Fibroblast of lung (primary cell): ENCODE measurements at regions not wholly inside any gene's neighbourhood (a gene's known extent, or its start where the extent isn't known, plus 50 kb on each side); places are given as distances from the start of the nearest gene placed in this dataset.

ENCODE experiments used
- DNase-seq, 2 donors: peaks; one replicate each; pipeline versions ENCODE4 v3.0.0 to v3.0.0-alpha.2; 2010; ENCODE audit warnings: low read depth in 2 of 2
- H2AFZ ChIP-seq: 2 replicates; pipeline ENCODE4 v1.5.1; 2012; ENCODE audit warnings: low read length, control low read depth, inconsistent platforms
- H3K27ac ChIP-seq: 2 replicates; pipeline ENCODE4 v1.5.1; 2011; ENCODE audit warnings: low read length, control low read depth; ENCODE audit not compliant: insufficient read depth
- H3K27me3 ChIP-seq: 2 replicates; pipeline ENCODE4 v1.5.1; 2011; ENCODE audit warnings: mild to moderate bottlenecking, low read length; ENCODE audit not compliant: control insufficient read depth, insufficient read depth
- H3K36me3 ChIP-seq: 2 replicates; pipeline ENCODE4 v1.5.1; 2011; ENCODE audit warnings: low read length; ENCODE audit not compliant: control insufficient read depth, insufficient read depth
- H3K4me1 ChIP-seq: 2 replicates; pipeline ENCODE4 v1.5.1; 2011; ENCODE audit warnings: low read length; ENCODE audit not compliant: control insufficient read depth, insufficient read depth; ENCODE audit errors: extremely low read depth
- H3K4me2 ChIP-seq: 2 replicates; pipeline ENCODE4 v1.5.1; 2011; ENCODE audit warnings: low read length, control low read depth; ENCODE audit not compliant: insufficient read depth; ENCODE audit errors: extremely low read depth
- H3K4me3 ChIP-seq, 4 experiments: fragments of 200-600 bp in 1 of 4; sonication (generic) in 1 of 4; replicated peaks in 1 of 4; 2 replicates each; pipeline ENCODE4 v1.5.1; 2011 to 2016; ENCODE audit warnings: low read length in 4 of 4, low read depth in 3 of 4, mild to moderate bottlenecking in 3 of 4, control low read depth in 2 of 4, inconsistent platforms in 1 of 4, mixed read lengths in 1 of 4; ENCODE audit not compliant: insufficient read depth in 1 of 4; ENCODE audit errors: control extremely low read depth in 1 of 4
- H3K79me2 ChIP-seq: 2 replicates; pipeline ENCODE4 v1.5.1; 2012; ENCODE audit warnings: mild to moderate bottlenecking, low read length, inconsistent platforms; ENCODE audit not compliant: control insufficient read depth, insufficient read depth
- H3K9ac ChIP-seq: 2 replicates; pipeline ENCODE4 v1.5.1; 2011; ENCODE audit warnings: mild to moderate bottlenecking, low read length, control low read depth; ENCODE audit not compliant: insufficient read depth
- H3K9me3 ChIP-seq: 2 replicates; pipeline ENCODE4 v1.5.1; 2012; ENCODE audit warnings: low read depth, low read length; ENCODE audit not compliant: control insufficient read depth, insufficient read depth
- H4K20me1 ChIP-seq: 2 replicates; pipeline ENCODE4 v1.5.1; 2011; ENCODE audit warnings: low read length; ENCODE audit not compliant: control insufficient read depth, insufficient read depth; ENCODE audit errors: extremely low read depth
- CTCF ChIP-seq, 2 donors: IDR thresholded peaks in 1 of 2; conservative IDR thresholded peaks in 1 of 2; 1 replicate in 1 of 2; 2 replicates in 1 of 2; pipeline ENCODE4 v1.5.1; 2011 to 2012; ENCODE audit warnings: low read length in 2 of 2, control low read depth in 1 of 2, inconsistent platforms in 1 of 2, low read depth in 1 of 2, mild to moderate bottlenecking in 1 of 2
- EZH2 ChIP-seq: IDR thresholded peaks from 2 replicates; pipeline ENCODE4 v1.5.1; 2012; ENCODE audit warnings: low read length, control low read depth, mild to moderate bottlenecking; ENCODE audit errors: missing control alignments

- Histone ChIP-seq H3K36me3 (no peaks in the 10 kb centered on the region), H3K4me2 (no peak overlapping the region), H3K27ac (no peak overlapping the region), H3K79me2 (no peaks in the 10 kb centered on the region), H3K4me3 (no peak overlapping the region), H3K9ac (no peak overlapping the region), H4K20me1 (no peaks in the 10 kb centered on the region), H3K27me3 (no peaks in the 10 kb centered on the region), H3K4me1 (no peaks in the 10 kb centered on the region), H3K9me3 (no peaks in the 10 kb centered on the region), H2AFZ (no peak overlapping the region)
- DNase-seq, result no peak
- TF ChIP-seq EZH2, result no peak
- no peak for TF ChIP-seq CTCF (conservative IDR thresholded peaks at IDR 0.05 in 1 of 2, IDR thresholded peaks at IDR 0.05 in 1 of 2; ENCODE audit: low read depth in 1 of 2, low read length in 2 of 2)
Observed at GRCh38 chr22:22785316-22786065, 102.1 kb upstream of the IGLL5 start.

- Histone ChIP-seq H3K27me3 (no peaks in the 10 kb centered on the region), H3K79me2 (no peaks in the 10 kb centered on the region), H4K20me1 (no peaks in the 10 kb centered on the region), H3K27ac (no peak overlapping the region), H3K4me1 (no peaks in the 10 kb centered on the region), H3K9ac (no peak overlapping the region), H3K4me2 (no peak overlapping the region), H3K36me3 (no peaks in the 10 kb centered on the region), H3K4me3 (no peak overlapping the region), H2AFZ (no peak overlapping the region), H3K9me3 (no peaks in the 10 kb centered on the region)
- DNase-seq, result no peak
- TF ChIP-seq EZH2, result no peak
- no peak for TF ChIP-seq CTCF (conservative IDR thresholded peaks at IDR 0.05 in 1 of 2, IDR thresholded peaks at IDR 0.05 in 1 of 2; ENCODE audit: low read depth in 1 of 2, low read length in 2 of 2)
Observed at GRCh38 chr22:22786301-22787115, 101.1 kb upstream of the IGLL5 start.

- no peaks in the 10 kb centered on the region for H4K20me1 ChIP-seq
- no peak for DNase-seq
- no peaks in the 10 kb centered on the region for H3K79me2 ChIP-seq
- no peak overlapping the region for H3K4me3 ChIP-seq
- no peaks in the 10 kb centered on the region for H3K36me3 ChIP-seq
- no peaks in the 10 kb centered on the region for H3K4me1 ChIP-seq
- H3K27me3 ChIP-seq, result no peaks in the 10 kb centered on the region
- H2AFZ ChIP-seq, result no peak overlapping the region
- TF ChIP-seq CTCF (conservative IDR thresholded peaks at IDR 0.05 in 1 of 2, IDR thresholded peaks at IDR 0.05 in 1 of 2; ENCODE audit: low read depth in 1 of 2, low read length in 2 of 2) (no peak), EZH2 (no peak)
- H3K9ac ChIP-seq, result no peak overlapping the region
- no peak overlapping the region for H3K27ac ChIP-seq
- H3K9me3 ChIP-seq, result no peaks in the 10 kb centered on the region
- no peak overlapping the region for H3K4me2 ChIP-seq
Observed at GRCh38 chr22:22787151-22787550, 100.5 kb upstream of the IGLL5 start.
